Sigmoid colon (tissue), 4 donors: ENCODE measurements at regions not wholly inside any gene's neighbourhood (a gene's known extent, or its start where the extent isn't known, plus 50 kb on each side); places are given as distances from the start of the nearest gene placed in this dataset.
"Not testable (repeated sequence)": the region's sequence is repeated elsewhere in the genome, so short reads cannot be mapped to it uniquely, and the experiment has no call there.

ENCODE experiments used
- CTCF ChIP-seq, 4 experiments: fragments of 450-650 bp in 3 of 4; fragments of 200-600 bp in 1 of 4; IDR thresholded peaks; one replicate each; pipeline ENCODE4 v1.5.1; 2016 to 2019; ENCODE audit warnings: antibody characterized with exemption in 4 of 4, mild to moderate bottlenecking in 3 of 4, moderate library complexity in 2 of 4
- EP300 ChIP-seq, 4 donors: sonication (generic); formaldehyde crosslinking; IDR thresholded peaks; one replicate each; pipeline ENCODE4 v1.6.1; 2017; ENCODE audit warnings: antibody characterized with exemption in 4 of 4
- POLR2A ChIP-seq, 2 donors: fragments of 450-650 bp; IDR thresholded peaks; one replicate each; pipeline ENCODE4 v1.6.1; 2016; ENCODE audit warnings: antibody characterized with exemption in 2 of 2, mild to moderate bottlenecking in 2 of 2, moderate library complexity in 2 of 2
- POLR2AphosphoS5 ChIP-seq, 4 donors: sonication (generic); formaldehyde crosslinking; IDR thresholded peaks; one replicate each; pipeline ENCODE4 v1.6.1; 2017; ENCODE audit warnings: antibody characterized with exemption in 4 of 4

GRCh38 chrX:113473015-113473414 lies 632.4 kb upstream of the AMOT start:
- TF ChIP-seq CTCF, POLR2AphosphoS5, EP300, POLR2A (IDR thresholded peaks at IDR 0.05): not testable (repeated sequence)
